ENCODE measurements at regions not wholly inside any gene's neighbourhood (a gene's known extent, or its start where the extent isn't known, plus 50 kb on each side); places are given as distances from the start of the nearest gene placed in this dataset.

DNA sequence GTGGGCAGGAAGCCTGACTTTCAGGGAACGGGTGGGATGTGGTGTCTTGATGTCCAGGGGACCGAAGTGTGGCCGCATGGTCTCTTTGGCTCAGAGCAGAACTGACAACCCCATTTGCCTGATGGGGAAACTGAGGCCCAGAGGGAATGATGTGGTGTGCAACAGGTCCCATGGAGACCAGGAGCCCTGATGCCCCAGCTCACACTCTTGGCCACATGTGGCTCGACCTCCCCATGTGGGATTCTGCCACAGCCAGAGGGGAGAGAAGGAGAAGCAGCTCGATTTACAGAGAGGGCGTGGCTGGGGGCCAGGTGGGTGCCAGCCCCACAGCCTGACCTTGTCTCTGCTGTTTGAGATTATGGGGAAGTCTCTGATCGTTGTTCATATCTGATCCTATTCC, 128.1 kb downstream of the TEX29 start:
- TF ChIP-seq, protein P1, sequence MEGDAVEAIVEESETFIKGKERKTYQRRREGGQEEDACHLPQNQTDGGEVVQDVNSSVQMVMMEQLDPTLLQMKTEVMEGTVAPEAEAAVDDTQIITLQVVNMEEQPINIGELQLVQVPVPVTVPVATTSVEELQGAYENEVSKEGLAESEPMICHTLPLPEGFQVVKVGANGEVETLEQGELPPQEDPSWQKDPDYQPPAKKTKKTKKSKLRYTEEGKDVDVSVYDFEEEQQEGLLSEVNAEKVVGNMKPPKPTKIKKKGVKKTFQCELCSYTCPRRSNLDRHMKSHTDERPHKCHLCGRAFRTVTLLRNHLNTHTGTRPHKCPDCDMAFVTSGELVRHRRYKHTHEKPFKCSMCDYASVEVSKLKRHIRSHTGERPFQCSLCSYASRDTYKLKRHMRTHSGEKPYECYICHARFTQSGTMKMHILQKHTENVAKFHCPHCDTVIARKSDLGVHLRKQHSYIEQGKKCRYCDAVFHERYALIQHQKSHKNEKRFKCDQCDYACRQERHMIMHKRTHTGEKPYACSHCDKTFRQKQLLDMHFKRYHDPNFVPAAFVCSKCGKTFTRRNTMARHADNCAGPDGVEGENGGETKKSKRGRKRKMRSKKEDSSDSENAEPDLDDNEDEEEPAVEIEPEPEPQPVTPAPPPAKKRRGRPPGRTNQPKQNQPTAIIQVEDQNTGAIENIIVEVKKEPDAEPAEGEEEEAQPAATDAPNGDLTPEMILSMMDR (IDR thresholded peaks at IDR 0.05): no peak
- no peak for TF ChIP-seq POLR2AphosphoS5 (IDR thresholded peaks at IDR 0.05)

All from esophagus muscularis mucosa (tissue), 3 donors.